Transverse colon (tissue), 4 donors: ENCODE measurements at regions not wholly inside any gene's neighbourhood (a gene's known extent, or its start where the extent isn't known, plus 50 kb on each side); places are given as distances from the start of the nearest gene placed in this dataset.

Source experiments
- EP300 ChIP-seq: sonication (generic); formaldehyde crosslinking; IDR thresholded peaks from one replicate; pipeline ENCODE4 v1.6.1; 2017; ENCODE audit warnings: antibody characterized with exemption, low read depth
- POLR2A ChIP-seq: fragments of 450-650 bp; IDR thresholded peaks from one replicate; pipeline ENCODE4 v1.6.1; 2016; ENCODE audit warnings: antibody characterized with exemption, mild to moderate bottlenecking, moderate library complexity
- POLR2AphosphoS5 ChIP-seq, 3 donors: sonication (generic); formaldehyde crosslinking; IDR thresholded peaks; one replicate each; pipeline ENCODE4 v1.6.1; 2016; ENCODE audit warnings: antibody characterized with exemption in 3 of 3
- TF ChIP-seq, protein P1 (sequence below), 5 experiments: fragments of 200-600 bp in 3 of 5; fragments of 450-650 bp in 2 of 5; sonication (generic) in 3 of 5; IDR thresholded peaks; 1 replicate in 2 of 5; 2 replicates in 3 of 5; pipeline ENCODE4 v1.5.1; 2016 to 2017; ENCODE audit warnings: antibody characterized with exemption in 5 of 5, inconsistent platforms in 3 of 5, mild to moderate bottlenecking in 2 of 5, moderate library complexity in 1 of 5

DNA sequence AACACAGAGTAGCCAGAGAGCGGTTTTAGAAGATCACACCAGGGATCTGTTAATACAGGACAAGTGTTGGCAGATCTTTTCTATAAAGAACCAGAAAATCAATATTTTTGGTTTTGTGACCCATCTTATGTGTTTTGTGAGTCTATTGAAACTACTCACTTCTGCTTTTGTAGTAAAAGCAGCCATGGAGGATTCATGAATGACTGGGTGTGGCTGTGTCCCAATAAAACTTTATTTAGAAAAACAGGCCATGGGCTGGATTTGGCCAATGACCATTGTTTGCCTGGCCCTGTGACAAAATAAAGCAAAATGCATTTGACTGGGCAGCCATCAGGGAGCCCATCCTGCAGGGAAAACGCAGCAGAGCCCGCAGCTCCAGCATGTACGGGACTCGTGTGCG, 99.9 kb upstream of the ADRA2C start:
- TF ChIP-seq POLR2AphosphoS5 (IDR thresholded peaks at IDR 0.05) = no peak
- TF ChIP-seq, protein P1, sequence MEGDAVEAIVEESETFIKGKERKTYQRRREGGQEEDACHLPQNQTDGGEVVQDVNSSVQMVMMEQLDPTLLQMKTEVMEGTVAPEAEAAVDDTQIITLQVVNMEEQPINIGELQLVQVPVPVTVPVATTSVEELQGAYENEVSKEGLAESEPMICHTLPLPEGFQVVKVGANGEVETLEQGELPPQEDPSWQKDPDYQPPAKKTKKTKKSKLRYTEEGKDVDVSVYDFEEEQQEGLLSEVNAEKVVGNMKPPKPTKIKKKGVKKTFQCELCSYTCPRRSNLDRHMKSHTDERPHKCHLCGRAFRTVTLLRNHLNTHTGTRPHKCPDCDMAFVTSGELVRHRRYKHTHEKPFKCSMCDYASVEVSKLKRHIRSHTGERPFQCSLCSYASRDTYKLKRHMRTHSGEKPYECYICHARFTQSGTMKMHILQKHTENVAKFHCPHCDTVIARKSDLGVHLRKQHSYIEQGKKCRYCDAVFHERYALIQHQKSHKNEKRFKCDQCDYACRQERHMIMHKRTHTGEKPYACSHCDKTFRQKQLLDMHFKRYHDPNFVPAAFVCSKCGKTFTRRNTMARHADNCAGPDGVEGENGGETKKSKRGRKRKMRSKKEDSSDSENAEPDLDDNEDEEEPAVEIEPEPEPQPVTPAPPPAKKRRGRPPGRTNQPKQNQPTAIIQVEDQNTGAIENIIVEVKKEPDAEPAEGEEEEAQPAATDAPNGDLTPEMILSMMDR (IDR thresholded peaks at IDR 0.05) = no peak
- no peak for TF ChIP-seq POLR2A
- TF ChIP-seq EP300 = no peak
